ENCODE measurements at regions not wholly inside any gene's neighbourhood (a gene's known extent, or its start where the extent isn't known, plus 50 kb on each side); places are given as distances from the start of the nearest gene placed in this dataset.

DNA sequence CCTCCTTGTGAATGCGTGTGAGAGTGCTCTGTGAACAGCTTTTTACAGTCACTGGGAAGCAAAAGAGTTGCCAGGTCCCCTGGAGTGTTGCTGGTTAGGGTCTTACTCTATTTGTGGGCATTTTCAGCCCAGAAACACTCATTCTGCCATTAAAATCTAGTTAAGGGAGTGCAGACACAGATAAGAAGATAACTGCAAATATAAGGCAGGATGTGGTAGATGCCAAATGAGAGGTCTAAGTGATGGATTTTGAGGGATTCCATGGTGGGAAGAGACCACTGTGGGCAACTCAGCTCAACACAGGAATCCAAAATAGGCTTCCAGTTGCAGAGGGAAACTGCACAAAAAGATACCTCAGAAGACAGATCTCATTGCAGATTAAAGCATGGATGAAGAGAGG lies 54.5 kb upstream of the KL start:
- Histone ChIP-seq H3K4me2 (ENCODE audit: insufficient read depth, insufficient read length, low read length) (no peak overlapping the region), H4K91ac (ENCODE audit: insufficient read length, low read depth, low read length) (no peak overlapping the region), H3K79me2 (ENCODE audit: insufficient read depth, low read length) (no peaks in the 10 kb centered on the region), H3K56ac (ENCODE audit: insufficient read length, low read depth, low read length) (no peak overlapping the region), H2AFZ (ENCODE audit: low read length) (no peak overlapping the region), H3K4me1 (ENCODE audit: insufficient read depth, low read length) (no peaks in the 10 kb centered on the region), H3K27me3 (ENCODE audit: insufficient read depth, low read length) (no peaks in the 10 kb centered on the region), H3K4ac (ENCODE audit: low read depth, low read length) (no peak overlapping the region), H3K9ac (ENCODE audit: extremely low read depth, insufficient read length, low read length) (no peak overlapping the region), H3K9me3 (ENCODE audit: control insufficient read depth, low read depth, low read length) (no peaks in the 10 kb centered on the region), H2BK120ac (ENCODE audit: low read depth, low read length, poor library complexity, severe bottlenecking) (no peak overlapping the region), H3K18ac (ENCODE audit: insufficient read length, low read depth, low read length) (no peak overlapping the region), H3K79me1 (ENCODE audit: insufficient read depth, low read depth, low read length, poor library complexity, severe bottlenecking) (no peaks in the 10 kb centered on the region), H3K23me2 (ENCODE audit: insufficient read length, low read depth, low read length, poor library complexity, severe bottlenecking) (no peaks in the 10 kb centered on the region), H3K27ac (ENCODE audit: insufficient read length, low read depth, low read length) (no peak overlapping the region), H4K20me1 (ENCODE audit: control insufficient read depth, insufficient read depth, insufficient read length) (no peaks in the 10 kb centered on the region), H2BK20ac (ENCODE audit: low read depth, low read length, poor library complexity, severe bottlenecking) (no peak overlapping the region), H2BK12ac (ENCODE audit: insufficient read length, low read depth, low read length) (no peak overlapping the region), H2BK15ac (ENCODE audit: low read depth, low read length) (no peak overlapping the region), H3T11ph (ENCODE audit: low read length) (no peak overlapping the region), H3K23ac (ENCODE audit: insufficient read length, low read depth, low read length) (no peak overlapping the region), H2BK5ac (ENCODE audit: insufficient read length, low read length) (no peak overlapping the region), H3K14ac (ENCODE audit: insufficient read depth, low read length) (no peak overlapping the region), H4K5ac (ENCODE audit: insufficient read length, low read depth, low read length) (no peak overlapping the region), H4K8ac (replicated peaks; ENCODE audit: insufficient read length, low read depth, low read length) (no peak overlapping the region), H2AK5ac (ENCODE audit: insufficient read length, low read length) (no peak overlapping the region)
- no peaks in the 10 kb centered on the region; a peak in 1 of 7 replicates for H3K36me3 Mint-ChIP-seq (ENCODE audit: insufficient read depth in 1 of 3, low read depth in 3 of 3)
- no peak overlapping the region for H3K27ac Mint-ChIP-seq
- TF ChIP-seq, protein P1, sequence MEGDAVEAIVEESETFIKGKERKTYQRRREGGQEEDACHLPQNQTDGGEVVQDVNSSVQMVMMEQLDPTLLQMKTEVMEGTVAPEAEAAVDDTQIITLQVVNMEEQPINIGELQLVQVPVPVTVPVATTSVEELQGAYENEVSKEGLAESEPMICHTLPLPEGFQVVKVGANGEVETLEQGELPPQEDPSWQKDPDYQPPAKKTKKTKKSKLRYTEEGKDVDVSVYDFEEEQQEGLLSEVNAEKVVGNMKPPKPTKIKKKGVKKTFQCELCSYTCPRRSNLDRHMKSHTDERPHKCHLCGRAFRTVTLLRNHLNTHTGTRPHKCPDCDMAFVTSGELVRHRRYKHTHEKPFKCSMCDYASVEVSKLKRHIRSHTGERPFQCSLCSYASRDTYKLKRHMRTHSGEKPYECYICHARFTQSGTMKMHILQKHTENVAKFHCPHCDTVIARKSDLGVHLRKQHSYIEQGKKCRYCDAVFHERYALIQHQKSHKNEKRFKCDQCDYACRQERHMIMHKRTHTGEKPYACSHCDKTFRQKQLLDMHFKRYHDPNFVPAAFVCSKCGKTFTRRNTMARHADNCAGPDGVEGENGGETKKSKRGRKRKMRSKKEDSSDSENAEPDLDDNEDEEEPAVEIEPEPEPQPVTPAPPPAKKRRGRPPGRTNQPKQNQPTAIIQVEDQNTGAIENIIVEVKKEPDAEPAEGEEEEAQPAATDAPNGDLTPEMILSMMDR (conservative IDR thresholded peaks at IDR 0.05), result no peak
- no peak for DNase-seq
- no peak overlapping the region for H3K4me3 Mint-ChIP-seq
- H3K27me3 Mint-ChIP-seq (ENCODE audit: low read depth), result peaks cover 23% of the 10 kb centered on the region
- peaks cover 4 to 6% of the 10 kb centered on the region in 2 experiments; a peak in 3 of 4 replicates for H3K4me1 Mint-ChIP-seq
- WGBS (ENCODE audit: extremely low coverage, insufficient read length, low lambda C conversion rate), result no CpG with 5 or more reads among the region's 1 CpG
- no peaks in the 10 kb centered on the region; a peak in 1 of 5 replicates for H3K9me3 Mint-ChIP-seq

Measured in H9 (cell line).